IPS-18a (cell line): ENCODE measurements at regions not wholly inside any gene's neighbourhood (a gene's known extent, or its start where the extent isn't known, plus 50 kb on each side); places are given as distances from the start of the nearest gene placed in this dataset.
"Not testable (repeated sequence)": the region's sequence is repeated elsewhere in the genome, so short reads cannot be mapped to it uniquely, and the experiment has no call there.

ENCODE experiments used
- H3K27ac ChIP-seq: one replicate; pipeline ENCODE4 v1.5.1; 2013; ENCODE audit warnings: low read length
- H3K27me3 ChIP-seq: one replicate; pipeline ENCODE4 v1.6.1; 2013; ENCODE audit warnings: mild to moderate bottlenecking, low read length; ENCODE audit not compliant: control insufficient read depth, insufficient read depth
- H3K36me3 ChIP-seq: one replicate; pipeline ENCODE4 v1.6.1; 2013; ENCODE audit warnings: low read depth, low read length; ENCODE audit not compliant: control insufficient read depth
- H3K4me1 ChIP-seq: one replicate; pipeline ENCODE4 v1.6.1; 2013; ENCODE audit warnings: low read depth, low read length; ENCODE audit not compliant: control insufficient read depth
- H3K4me3 ChIP-seq: one replicate; pipeline ENCODE4 v1.5.1; 2013; ENCODE audit warnings: low read length
- H3K9ac ChIP-seq: one replicate; pipeline ENCODE4 v1.6.1; 2013; ENCODE audit warnings: mild to moderate bottlenecking, low read length, moderate library complexity
- H3K9me3 ChIP-seq: one replicate; pipeline ENCODE4 v1.6.1; 2013; ENCODE audit warnings: low read depth, low read length; ENCODE audit not compliant: control insufficient read depth

DNA sequence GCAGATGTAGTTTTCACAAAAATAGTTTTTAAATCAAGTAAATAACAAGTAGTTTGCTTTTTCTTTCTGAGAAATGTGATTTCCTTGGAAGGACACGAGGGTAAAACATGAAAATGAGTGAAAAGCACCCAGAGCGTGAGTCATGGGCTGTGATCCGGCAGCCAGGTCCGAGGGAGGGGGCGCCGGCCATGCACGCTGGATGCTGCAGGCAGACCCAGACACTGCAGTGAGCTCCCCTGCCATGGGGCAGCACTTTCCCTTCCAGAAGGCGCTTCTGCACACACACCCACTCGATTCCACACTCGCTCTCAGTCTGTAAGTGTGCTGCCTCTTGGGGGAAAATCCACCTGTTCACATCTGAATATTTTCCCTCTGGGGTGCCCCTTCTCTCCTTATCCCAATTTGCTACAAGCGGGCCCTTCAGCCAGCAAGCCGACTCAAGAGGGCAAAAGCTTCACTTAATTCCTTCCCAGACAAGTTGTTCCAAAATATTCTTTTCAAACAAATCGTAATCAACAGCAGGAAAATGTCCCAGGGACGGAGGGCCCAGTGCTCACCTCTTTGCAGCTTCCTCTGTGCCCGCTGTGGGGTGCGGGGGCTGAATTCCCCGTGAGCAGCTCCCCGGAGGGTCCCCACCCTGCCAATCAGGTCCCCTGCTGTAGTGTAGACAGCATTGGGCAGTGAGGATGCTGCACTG lies 87.0 kb upstream of the ID2 start:
- Histone ChIP-seq H3K4me3 (no peak overlapping the region), H3K9me3 (no peaks in the 10 kb centered on the region), H3K4me1 (no peaks in the 10 kb centered on the region), H3K9ac (no peak overlapping the region), H3K36me3 (no peaks in the 10 kb centered on the region), H3K27ac (no peak overlapping the region), H3K27me3 (no peaks in the 10 kb centered on the region)

- no peak overlapping the region for H3K9ac ChIP-seq
- H3K9me3 ChIP-seq, result no peaks in the 10 kb centered on the region
- H3K4me3 ChIP-seq, result no peak overlapping the region
- H3K27me3 ChIP-seq, result no peaks in the 10 kb centered on the region
- H3K4me1 ChIP-seq, result no peaks in the 10 kb centered on the region
- H3K36me3 ChIP-seq, result no peaks in the 10 kb centered on the region
- H3K27ac ChIP-seq, result no peak overlapping the region
These were observed 86.4 kb upstream of the ID2 start for GRCh38 chr2:8595428-8595805.

DNA sequence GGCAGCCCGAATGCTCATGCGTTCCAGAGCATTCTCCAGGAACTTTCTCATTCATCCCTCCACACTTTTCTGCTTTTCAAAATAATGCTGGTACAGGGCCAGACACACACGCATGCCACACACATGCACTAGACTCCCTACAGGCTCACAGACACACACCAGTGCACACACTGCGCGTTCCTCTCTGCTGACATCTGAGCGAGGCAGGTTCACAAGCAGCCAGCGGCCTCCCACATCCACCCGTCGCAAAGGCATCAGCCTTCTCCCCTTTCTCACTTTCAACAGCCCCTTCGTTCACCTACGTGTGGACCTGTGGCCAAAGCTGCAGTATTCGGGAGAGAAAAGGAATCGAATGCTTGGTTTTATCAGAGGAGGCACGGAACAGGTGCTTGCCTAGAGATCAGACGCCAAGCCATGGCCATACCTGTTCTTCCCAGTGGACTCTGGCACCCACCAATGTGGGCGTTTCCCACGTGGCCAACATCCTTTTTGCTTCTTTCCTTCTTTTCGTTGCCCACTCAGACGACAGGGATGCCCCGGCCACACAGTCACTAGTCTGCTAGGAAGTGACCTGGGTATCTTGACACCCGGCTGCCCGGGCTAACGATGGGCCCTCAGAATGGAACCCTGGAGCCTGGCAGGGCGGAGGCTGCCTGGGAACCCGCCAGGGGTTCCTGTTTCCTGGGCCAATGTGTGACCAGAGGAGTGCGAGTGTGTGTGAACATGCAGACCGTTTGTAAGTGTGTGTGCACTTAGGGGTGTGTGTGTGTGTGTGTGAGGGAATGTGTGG lies 85.8 kb upstream of the ID2 start:
- Histone ChIP-seq H3K36me3 (no peaks in the 10 kb centered on the region), H3K27me3 (no peaks in the 10 kb centered on the region), H3K9me3 (no peaks in the 10 kb centered on the region), H3K4me3 (no peak overlapping the region), H3K9ac (no peak overlapping the region), H3K4me1 (no peaks in the 10 kb centered on the region), H3K27ac (no peak overlapping the region)

DNA sequence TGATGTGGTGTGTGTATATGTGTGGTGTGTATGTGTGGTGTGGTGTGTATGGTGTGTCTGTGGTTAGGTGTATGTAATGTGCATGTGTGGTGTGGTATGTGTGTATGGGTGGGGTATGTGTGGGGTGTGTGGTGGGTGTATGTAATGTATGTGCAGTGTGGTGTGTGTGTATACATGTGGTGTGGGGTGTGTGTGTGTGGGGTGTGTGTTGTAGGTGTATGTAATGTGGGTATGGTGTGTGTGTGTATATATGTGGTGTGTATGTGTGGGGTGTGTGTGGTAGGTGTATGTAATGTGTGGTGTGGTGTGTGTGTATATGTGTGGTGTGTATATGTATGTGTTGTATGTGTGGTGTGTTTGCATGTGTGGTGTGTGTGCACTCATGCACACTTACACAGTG lies 84.8 kb upstream of the ID2 start:
- Histone ChIP-seq H3K4me3 (no peak overlapping the region), H3K27me3 (no peaks in the 10 kb centered on the region), H3K9ac (no peak overlapping the region), H3K9me3 (no peaks in the 10 kb centered on the region), H3K36me3 (no peaks in the 10 kb centered on the region), H3K4me1 (no peaks in the 10 kb centered on the region), H3K27ac (no peak overlapping the region)

DNA sequence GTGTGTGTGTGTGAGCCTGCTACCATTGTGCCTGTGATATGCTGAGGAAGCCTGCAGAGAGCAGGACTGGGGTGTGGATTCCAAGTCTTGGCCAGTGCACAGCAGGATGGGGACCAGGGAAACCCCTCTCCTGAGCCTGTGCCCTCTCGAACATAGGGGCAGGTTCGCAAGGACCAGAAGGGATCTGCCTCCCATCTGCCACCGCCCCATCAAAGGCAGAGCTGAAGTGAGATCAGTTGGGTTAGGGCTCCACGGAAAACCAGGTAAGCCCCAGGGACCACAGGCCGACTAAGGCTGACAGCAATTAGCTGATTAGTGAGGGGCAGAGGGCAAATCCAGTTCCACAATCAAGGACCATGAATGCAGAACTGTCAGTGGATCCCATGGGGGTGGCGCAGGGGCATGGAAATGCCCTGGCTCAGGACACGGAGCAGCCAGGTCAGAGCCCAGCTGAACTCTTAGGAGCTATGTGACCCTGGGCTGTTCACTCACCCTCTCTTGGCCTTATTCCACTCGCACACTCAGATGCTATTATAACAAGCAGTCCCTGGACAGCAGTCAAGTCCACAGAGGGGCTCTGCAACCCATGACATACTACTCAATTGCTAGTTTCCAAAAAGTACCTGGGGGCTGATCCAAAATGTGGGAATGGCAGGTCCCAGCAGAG lies 84.2 kb upstream of the ID2 start:
- H3K4me1 ChIP-seq, result no peaks in the 10 kb centered on the region
- H3K9me3 ChIP-seq, result no peaks in the 10 kb centered on the region
- no peaks in the 10 kb centered on the region for H3K27me3 ChIP-seq
- H3K27ac ChIP-seq, result no peak overlapping the region
- H3K36me3 ChIP-seq, result no peaks in the 10 kb centered on the region
- no peak overlapping the region for H3K4me3 ChIP-seq
- no peak overlapping the region for H3K9ac ChIP-seq

DNA sequence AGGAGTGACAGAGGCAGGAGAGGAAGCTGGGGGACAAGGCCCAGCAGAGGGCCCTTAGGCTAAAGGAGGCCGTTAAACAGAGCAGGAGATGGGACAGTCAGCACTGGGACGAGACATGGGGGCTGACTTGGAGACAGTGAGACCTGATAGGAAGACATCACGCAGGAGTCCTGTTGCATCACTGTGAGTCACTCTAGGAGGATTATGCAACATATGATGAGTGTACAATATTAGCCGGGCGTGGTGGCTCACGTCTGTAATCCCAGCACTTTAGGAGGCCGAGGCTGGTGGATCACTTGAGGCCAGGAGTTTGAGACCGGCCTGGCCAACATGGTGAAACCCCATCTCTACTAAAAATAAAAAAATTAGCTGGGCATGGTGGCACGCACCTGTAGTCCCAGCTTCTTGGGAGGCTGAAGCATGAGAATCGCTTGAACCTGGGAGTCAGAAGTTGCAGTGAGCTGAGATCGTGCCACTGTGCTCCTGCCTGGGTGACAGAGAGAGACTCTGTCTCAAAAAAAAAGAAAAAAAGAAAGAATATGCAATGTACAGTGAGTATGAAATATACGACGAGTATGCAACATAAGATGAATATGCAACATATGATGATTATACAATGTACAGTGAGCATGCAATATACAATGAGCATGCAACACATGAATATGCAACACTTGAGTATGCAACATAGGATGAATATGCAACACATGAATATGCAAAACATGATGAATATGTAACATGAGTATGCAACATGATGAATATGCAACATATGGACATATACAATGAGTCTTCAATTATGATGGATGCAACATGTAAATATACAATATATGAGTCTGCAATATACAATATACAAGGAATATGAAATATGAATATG lies 83.3 kb upstream of the ID2 start:
- Histone ChIP-seq H3K4me3 (no peak overlapping the region), H3K9ac (no peak overlapping the region), H3K4me1 (no peaks in the 10 kb centered on the region)

GRCh38 chr2:8599421-8600242 lies 82.2 kb upstream of the ID2 start:
- Histone ChIP-seq H3K27me3 (no peaks in the 10 kb centered on the region), H3K4me3 (no peak overlapping the region), H3K36me3 (no peaks in the 10 kb centered on the region), H3K27ac (no peak overlapping the region), H3K9ac (no peak overlapping the region), H3K9me3 (no peaks in the 10 kb centered on the region), H3K4me1 (no peaks in the 10 kb centered on the region)

More for the DNA sequence above, 83.3 kb upstream of the ID2 start:
- H3K27ac ChIP-seq, result no peak overlapping the region
- no peaks in the 10 kb centered on the region for H3K9me3 ChIP-seq
- no peaks in the 10 kb centered on the region for H3K36me3 ChIP-seq
- H3K27me3 ChIP-seq, result no peaks in the 10 kb centered on the region

DNA sequence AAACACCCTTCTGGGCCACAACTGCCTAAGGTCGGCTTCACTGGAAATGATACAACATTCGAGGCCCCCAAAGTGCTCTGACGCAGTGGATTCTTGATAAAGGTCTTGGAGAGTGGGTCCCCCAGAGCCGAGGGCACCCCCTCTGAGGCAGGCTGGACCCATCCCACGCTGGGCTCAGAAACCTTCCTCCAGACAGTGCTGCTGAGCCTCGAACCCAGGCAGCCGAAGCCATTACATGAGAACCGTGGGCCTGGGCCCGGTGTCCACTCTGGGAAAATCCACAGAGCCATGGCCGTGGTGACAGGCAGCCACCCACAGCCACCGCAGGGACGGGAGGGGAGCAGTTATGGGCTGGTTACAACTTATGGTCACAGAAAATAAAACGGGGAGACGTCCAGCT lies 81.4 kb upstream of the ID2 start:
- H3K27ac ChIP-seq, result no peak overlapping the region
- H3K36me3 ChIP-seq, result no peaks in the 10 kb centered on the region
- no peak overlapping the region for H3K4me3 ChIP-seq
- no peaks in the 10 kb centered on the region for H3K9me3 ChIP-seq
- no peak overlapping the region for H3K9ac ChIP-seq
- no peaks in the 10 kb centered on the region for H3K4me1 ChIP-seq
- no peaks in the 10 kb centered on the region for H3K27me3 ChIP-seq

DNA sequence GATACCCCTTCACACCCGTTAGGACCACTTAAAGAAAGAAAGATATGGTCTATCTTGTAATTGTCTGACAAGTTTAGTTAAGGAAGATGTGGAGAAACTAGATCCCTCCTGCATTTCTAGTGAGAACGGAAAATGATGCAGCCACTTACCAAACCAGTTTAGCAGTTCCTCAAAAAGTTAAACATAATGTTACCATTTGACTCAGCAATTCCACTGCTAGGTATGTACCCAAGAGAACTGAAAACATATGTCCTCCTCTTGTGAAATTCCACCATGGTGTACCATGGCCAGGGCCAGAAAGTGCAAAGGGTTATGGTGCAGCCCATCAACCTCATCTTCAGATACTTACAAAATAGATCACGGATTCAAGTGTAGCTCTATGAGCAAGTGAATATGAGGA lies 79.0 kb upstream of the ID2 start:
- no peak overlapping the region for H3K27ac ChIP-seq

GRCh38 chr2:8603356-8603755 lies 78.5 kb upstream of the ID2 start:
- H3K27ac ChIP-seq, H3K4me1 ChIP-seq, H3K9ac ChIP-seq, H3K36me3 ChIP-seq, H3K27me3 ChIP-seq, H3K9me3 ChIP-seq, H3K4me3 ChIP-seq: not testable (repeated sequence)

More for the DNA sequence above, 79.0 kb upstream of the ID2 start:
- H3K36me3 ChIP-seq, result no peaks in the 10 kb centered on the region
- no peaks in the 10 kb centered on the region for H3K27me3 ChIP-seq
- H3K9me3 ChIP-seq, result no peaks in the 10 kb centered on the region
- H3K9ac ChIP-seq, result no peak overlapping the region
- no peaks in the 10 kb centered on the region for H3K4me1 ChIP-seq
- no peak overlapping the region for H3K4me3 ChIP-seq
